HCT116 (cell line): ENCODE measurements at regions not wholly inside any gene's neighbourhood (a gene's known extent, or its start where the extent isn't known, plus 50 kb on each side); places are given as distances from the start of the nearest gene placed in this dataset.

Experiments used
- ATAC-seq: fragments of 200-7000 bp; cut with Tn5 transposase; 2 replicates; pipeline ENCODE4 v1.9.1; 2020; ENCODE audit warnings: mild to moderate bottlenecking, moderate library complexity
- BruUV-seq: library from RNA; stranded (reverse); fragments of 400-500 nt; replicated peaks from 2 replicates; lab custom pipeline; 2021; lab: Mats Ljungman, UMichigan
- CTCF ChIA-PET: fragments of 300-600 bp; sonication (Branson Sonifier 250); formaldehyde crosslinking; loops from one replicate; lab custom pipeline; 2021; ENCODE audit warnings: antibody characterized with exemption; lab: Charles Lee
- POLR2A ChIA-PET: fragments of 300-600, 350-600 bp; sonication (Branson Sonifier 250); formaldehyde crosslinking; loops from one replicate; lab custom pipeline; 2021; ENCODE audit warnings: antibody characterized with exemption; lab: Charles Lee
- RAD21 ChIA-PET, 2 experiments: fragments of 300-600 bp; sonication (Branson Sonifier 250); formaldehyde crosslinking; loops; one replicate each; lab custom pipeline; 2023; ENCODE audit warnings: low total read pairs in 2 of 2; ENCODE audit not compliant: uncharacterized antibody in 2 of 2, unreplicated experiment in 2 of 2, low non-redundant PET in 1 of 2; lab: Charles Lee
- DNase-seq: peaks from one replicate; pipeline ENCODE4 v3.0.0-alpha.2; 2010; ENCODE audit warnings: low read depth, low spot score
- H2AFZ ChIP-seq: fragments of 200-600 bp; shearing (Covaris generic), sonication (generic); 2 replicates; pipeline ENCODE4 v1.6.1; 2017; ENCODE audit warnings: low read depth, mixed run types, mixed read lengths, antibody characterized with exemption, low read length; ENCODE audit not compliant: poor library complexity, severe bottlenecking
- H3K27ac ChIP-seq: 2 replicates; pipeline ENCODE4 v1.5.1; 2012; ENCODE audit warnings: low read depth, low read length
- H3K27me3 ChIP-seq: fragments of 200-600 bp; sonication (generic); 2 replicates; pipeline ENCODE4 v1.6.1; 2016; ENCODE audit warnings: mixed run types, low read length, mixed read lengths; ENCODE audit not compliant: insufficient read depth
- H3K36me3 ChIP-seq, 2 experiments: fragments of 200-500 bp in 1 of 2; fragments of 200-600 bp in 1 of 2; sonication (Bioruptor generic) in 1 of 2; sonication (generic) in 1 of 2; 2 replicates each; pipeline versions ENCODE4 v1.5.1 to v1.6.1; 2014 to 2016; ENCODE audit warnings: low read length in 2 of 2, inconsistent platforms in 1 of 2, mixed read lengths in 1 of 2, mixed run types in 1 of 2; ENCODE audit not compliant: insufficient read depth in 2 of 2, control insufficient read depth in 1 of 2
- H3K4me1 ChIP-seq, 2 experiments: fragments of 200-600 bp in 1 of 2; sonication (generic) in 1 of 2; 2 replicates each; pipeline versions ENCODE4 v1.5.1 to v1.6.1; 2012 to 2017; ENCODE audit warnings: low read length in 2 of 2, inconsistent platforms in 1 of 2, mild to moderate bottlenecking in 1 of 2, mixed read lengths in 1 of 2, mixed run types in 1 of 2, moderate library complexity in 1 of 2; ENCODE audit not compliant: insufficient read depth in 2 of 2, control insufficient read depth in 1 of 2
- H3K4me2 ChIP-seq: fragments of 200-600 bp; sonication (generic); 2 replicates; pipeline ENCODE4 v1.6.1; 2017; ENCODE audit warnings: mixed run types, low read length, mixed read lengths
- H3K4me3 ChIP-seq, 2 experiments: fragments of 200-600 bp in 1 of 2; sonication (generic) in 1 of 2; replicated peaks in 1 of 2; 2 replicates each; pipeline ENCODE4 v1.5.1; 2011 to 2016; ENCODE audit warnings: low read length in 2 of 2, control low read depth in 1 of 2, low read depth in 1 of 2, mild to moderate bottlenecking in 1 of 2, mixed read lengths in 1 of 2, mixed run types in 1 of 2
- H3K79me2 ChIP-seq: fragments of 200-600 bp; sonication (generic); 2 replicates; pipeline ENCODE4 v1.6.1; 2017; ENCODE audit warnings: mild to moderate bottlenecking, mixed run types, low read length, moderate library complexity, mixed read lengths; ENCODE audit not compliant: insufficient read depth
- H3K9ac ChIP-seq: fragments of 200-600 bp; sonication (generic); 2 replicates; pipeline ENCODE4 v1.6.1; 2016; ENCODE audit warnings: low read length, mixed read lengths
- H3K9me2 ChIP-seq: fragments of 200-600 bp; sonication (generic), shearing (Covaris generic); 2 replicates; pipeline ENCODE4 v1.6.1; 2017; ENCODE audit warnings: mixed run types, mild to moderate bottlenecking, moderate library complexity; ENCODE audit not compliant: insufficient read depth
- H3K9me3 ChIP-seq, 2 experiments: fragments of 200-500 bp in 1 of 2; fragments of 200-600 bp in 1 of 2; sonication (Bioruptor generic) in 1 of 2; sonication (generic) in 1 of 2; 2 replicates each; pipeline ENCODE4 v1.6.1; 2014 to 2017; ENCODE audit warnings: low read length in 2 of 2, mixed read lengths in 2 of 2, inconsistent platforms in 1 of 2, low read depth in 1 of 2, mild to moderate bottlenecking in 1 of 2, mixed run types in 1 of 2, moderate library complexity in 1 of 2; ENCODE audit not compliant: control insufficient read depth in 1 of 2, insufficient read depth in 1 of 2
- H4K20me1 ChIP-seq: fragments of 200-600 bp; sonication (generic), shearing (Covaris generic); 2 replicates; pipeline ENCODE4 v1.6.1; 2017; ENCODE audit warnings: mixed run types, mild to moderate bottlenecking, moderate library complexity; ENCODE audit not compliant: insufficient read depth
- CBX3 ChIP-seq: IDR thresholded peaks from 2 replicates; pipeline ENCODE4 v1.6.1; 2012; ENCODE audit warnings: low read depth
- CEBPB ChIP-seq: IDR thresholded peaks from 2 replicates; pipeline ENCODE4 v1.6.1; 2012; ENCODE audit warnings: low read depth
- CTCF ChIP-seq, 3 experiments: fragments of 200-600 bp in 1 of 3; sonication (generic) in 1 of 3; IDR thresholded peaks in 2 of 3; conservative IDR thresholded peaks in 1 of 3; 2 replicates each; pipeline ENCODE4 v1.5.1; 2012 to 2017; ENCODE audit warnings: low read depth in 2 of 3, low read length in 2 of 3, antibody characterized with exemption in 1 of 3, borderline replicate concordance in 1 of 3, control low read depth in 1 of 3, mild to moderate bottlenecking in 1 of 3, mixed read lengths in 1 of 3, mixed run types in 1 of 3, moderate library complexity in 1 of 3; ENCODE audit not compliant: insufficient read depth in 1 of 3
- EZH2phosphoT487 ChIP-seq: fragments of 200-600 bp; IDR thresholded peaks from 2 replicates; pipeline ENCODE4 v1.6.1; 2018; ENCODE audit warnings: antibody characterized with exemption, borderline replicate concordance
- FOSL1 ChIP-seq: IDR thresholded peaks from 2 replicates; pipeline ENCODE4 v1.6.1; 2012; ENCODE audit warnings: low read depth
- MAX ChIP-seq: IDR thresholded peaks from 2 replicates; pipeline ENCODE4 v1.6.1; 2012
- POLR2A ChIP-seq: IDR thresholded peaks from 2 replicates; pipeline ENCODE4 v1.7.0; 2011; ENCODE audit warnings: borderline replicate concordance; ENCODE audit not compliant: insufficient read depth, insufficient read length; ENCODE audit errors: extremely low read depth
- TCF7L2 ChIP-seq: IDR thresholded peaks from 2 replicates; pipeline ENCODE4 v1.7.0; 2011; ENCODE audit warnings: borderline replicate concordance, inconsistent platforms; ENCODE audit not compliant: insufficient read depth, insufficient read length; ENCODE audit errors: extremely low read depth
- ZBTB33 ChIP-seq: IDR thresholded peaks from 2 replicates; pipeline ENCODE4 v1.6.1; 2011; ENCODE audit warnings: mild to moderate bottlenecking, low read length, moderate library complexity; ENCODE audit not compliant: insufficient replicate concordance; ENCODE audit errors: extremely low read depth
- intact Hi-C: fragments of 100-400 bp; cut with micrococcal nuclease; formaldehyde crosslinking; loops from 2 replicates; pipeline ENCODE4 v1.10.0; 2022

- DNase-seq = no peak
- Histone ChIP-seq H3K4me1 (no peaks in the 10 kb centered on the region), H4K20me1 (no peaks in the 10 kb centered on the region), H3K9me2 (no peaks in the 10 kb centered on the region; the same call in 1 of the 2 replicates), H3K4me2 (no peak overlapping the region), H2AFZ (no peak overlapping the region), H3K27ac (no peak overlapping the region), H3K4me3 (no peak overlapping the region), H3K79me2 (no peaks in the 10 kb centered on the region), H3K27me3 (no peaks in the 10 kb centered on the region), H3K36me3 (no peaks in the 10 kb centered on the region), H3K9ac (no peak overlapping the region), H3K9me3 (no peaks in the 10 kb centered on the region; a peak in 2 of 4 replicates)
- intact Hi-C loops = no loop called here
- ChIA-PET POLR2A (interaction anchor here (0.7 kb wide), 1 partner anchor 19 kb away, joined by 3 read pairs; no protein-coding TSS in a partner anchor), RAD21 (no interaction called here), CTCF (no interaction called here)
- no peak for TF ChIP-seq CEBPB
- no peak for TF ChIP-seq POLR2A
- TF ChIP-seq CBX3 = no peak
- TF ChIP-seq MAX = no peak
- TF ChIP-seq EZH2phosphoT487 = no peak
- no peak for TF ChIP-seq TCF7L2
- TF ChIP-seq ZBTB33 = no peak
- no peak for TF ChIP-seq CTCF (IDR thresholded peaks at IDR 0.05 in 2 of 3, conservative IDR thresholded peaks at IDR 0.05 in 1 of 3; ENCODE audit: borderline replicate concordance in 1 of 3, insufficient read depth in 1 of 3, low read depth in 2 of 3, low read length in 2 of 3)
- TF ChIP-seq FOSL1 = no peak
- no peak for ATAC-seq
- no TSS peak for BruUV-seq
Observed at GRCh38 chr4:125541836-125542385, 227.2 kb downstream of the FAT4 start.
